ENCODE measurements at regions not wholly inside any gene's neighbourhood (a gene's known extent, or its start where the extent isn't known, plus 50 kb on each side); places are given as distances from the start of the nearest gene placed in this dataset.

DNA sequence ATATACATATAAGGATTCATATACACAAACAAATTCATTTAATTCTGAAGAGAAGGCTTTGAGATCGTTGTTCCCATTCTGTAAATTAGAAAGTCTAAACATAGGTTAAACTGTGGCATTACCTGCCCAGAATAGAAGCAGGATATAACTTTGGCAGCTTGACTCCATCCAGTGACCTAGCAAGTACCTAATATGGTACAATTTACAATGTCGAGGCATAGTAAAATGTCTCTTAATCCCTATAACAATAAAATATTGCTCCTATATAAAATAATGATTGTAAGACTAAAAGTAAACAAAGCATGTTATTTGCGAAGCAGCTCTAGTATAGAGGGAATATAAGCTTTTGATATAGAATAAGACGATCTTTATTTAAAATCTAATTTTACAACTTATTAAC, 756.0 kb downstream of the LUZP2 start:
- TF ChIP-seq, protein P1, sequence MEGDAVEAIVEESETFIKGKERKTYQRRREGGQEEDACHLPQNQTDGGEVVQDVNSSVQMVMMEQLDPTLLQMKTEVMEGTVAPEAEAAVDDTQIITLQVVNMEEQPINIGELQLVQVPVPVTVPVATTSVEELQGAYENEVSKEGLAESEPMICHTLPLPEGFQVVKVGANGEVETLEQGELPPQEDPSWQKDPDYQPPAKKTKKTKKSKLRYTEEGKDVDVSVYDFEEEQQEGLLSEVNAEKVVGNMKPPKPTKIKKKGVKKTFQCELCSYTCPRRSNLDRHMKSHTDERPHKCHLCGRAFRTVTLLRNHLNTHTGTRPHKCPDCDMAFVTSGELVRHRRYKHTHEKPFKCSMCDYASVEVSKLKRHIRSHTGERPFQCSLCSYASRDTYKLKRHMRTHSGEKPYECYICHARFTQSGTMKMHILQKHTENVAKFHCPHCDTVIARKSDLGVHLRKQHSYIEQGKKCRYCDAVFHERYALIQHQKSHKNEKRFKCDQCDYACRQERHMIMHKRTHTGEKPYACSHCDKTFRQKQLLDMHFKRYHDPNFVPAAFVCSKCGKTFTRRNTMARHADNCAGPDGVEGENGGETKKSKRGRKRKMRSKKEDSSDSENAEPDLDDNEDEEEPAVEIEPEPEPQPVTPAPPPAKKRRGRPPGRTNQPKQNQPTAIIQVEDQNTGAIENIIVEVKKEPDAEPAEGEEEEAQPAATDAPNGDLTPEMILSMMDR (optimal IDR thresholded peaks at IDR 0.05 in 1 of 3, IDR thresholded peaks at IDR 0.05 in 1 of 3, conservative IDR thresholded peaks at IDR 0.05 in 1 of 3; ENCODE audit: extremely low read depth in 1 of 3, insufficient read depth in 2 of 3, low read length in 3 of 3): no peak
- no peak for TF ChIP-seq EZH2 (IDR thresholded peaks at IDR 0.05; ENCODE audit: low read length)

Data from keratinocyte (primary cell).